ENCODE measurements at regions not wholly inside any gene's neighbourhood (a gene's known extent, or its start where the extent isn't known, plus 50 kb on each side); places are given as distances from the start of the nearest gene placed in this dataset.

DNA sequence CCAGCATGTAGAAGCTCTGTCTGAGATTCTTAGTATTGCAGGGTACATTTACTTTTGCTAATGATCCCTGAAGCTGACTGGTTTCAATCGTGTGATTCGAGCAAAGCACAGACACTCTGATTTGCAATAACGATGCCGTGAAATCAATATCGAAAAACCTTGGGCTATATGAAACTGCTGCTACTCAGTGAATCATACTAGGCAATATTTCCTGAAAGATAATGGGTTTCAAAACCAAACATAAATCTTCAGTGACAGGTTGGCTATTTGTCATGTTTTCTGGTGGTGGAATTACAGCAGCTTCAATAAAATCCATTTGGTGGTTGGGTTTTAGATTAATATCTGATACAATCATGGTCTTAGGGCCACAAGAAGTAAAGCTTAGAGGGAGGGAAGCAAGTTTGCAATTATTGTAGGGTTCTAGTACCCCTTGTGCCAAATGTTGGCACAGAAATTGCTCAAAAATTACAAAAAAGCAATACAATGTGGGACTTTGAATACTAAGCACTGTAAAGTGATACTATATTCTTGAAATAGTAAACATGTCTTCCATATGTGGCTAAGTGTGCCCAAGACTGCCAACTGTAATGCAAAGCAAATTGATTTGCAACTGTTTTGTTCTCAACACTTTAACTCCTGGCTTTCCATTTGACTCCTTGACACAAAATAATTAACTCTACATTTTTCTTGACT is 112.4 kb upstream of the JAZF1 start:
- Histone ChIP-seq H3K27me3 (no peaks in the 10 kb centered on the region), H3K4me3 (no peak overlapping the region), H3K4me1 (no peaks in the 10 kb centered on the region), H3K27ac (no peak overlapping the region), H3K36me3 (no peaks in the 10 kb centered on the region), H3K9me3 (no peaks in the 10 kb centered on the region)
- DNase-seq (no peak), ATAC-seq (no peak)
- intact Hi-C loops (cut with DNase I): no loop called here
- TF ChIP-seq, protein P1, sequence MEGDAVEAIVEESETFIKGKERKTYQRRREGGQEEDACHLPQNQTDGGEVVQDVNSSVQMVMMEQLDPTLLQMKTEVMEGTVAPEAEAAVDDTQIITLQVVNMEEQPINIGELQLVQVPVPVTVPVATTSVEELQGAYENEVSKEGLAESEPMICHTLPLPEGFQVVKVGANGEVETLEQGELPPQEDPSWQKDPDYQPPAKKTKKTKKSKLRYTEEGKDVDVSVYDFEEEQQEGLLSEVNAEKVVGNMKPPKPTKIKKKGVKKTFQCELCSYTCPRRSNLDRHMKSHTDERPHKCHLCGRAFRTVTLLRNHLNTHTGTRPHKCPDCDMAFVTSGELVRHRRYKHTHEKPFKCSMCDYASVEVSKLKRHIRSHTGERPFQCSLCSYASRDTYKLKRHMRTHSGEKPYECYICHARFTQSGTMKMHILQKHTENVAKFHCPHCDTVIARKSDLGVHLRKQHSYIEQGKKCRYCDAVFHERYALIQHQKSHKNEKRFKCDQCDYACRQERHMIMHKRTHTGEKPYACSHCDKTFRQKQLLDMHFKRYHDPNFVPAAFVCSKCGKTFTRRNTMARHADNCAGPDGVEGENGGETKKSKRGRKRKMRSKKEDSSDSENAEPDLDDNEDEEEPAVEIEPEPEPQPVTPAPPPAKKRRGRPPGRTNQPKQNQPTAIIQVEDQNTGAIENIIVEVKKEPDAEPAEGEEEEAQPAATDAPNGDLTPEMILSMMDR (IDR thresholded peaks at IDR 0.05): no peak
- TF ChIP-seq POLR2A (IDR thresholded peaks at IDR 0.05): no peak
- WGBS (ENCODE audit: insufficient coverage, low coverage, low lambda C conversion rate, missing lambda C conversion rate): 57% methylated on average over 5 of the region's 5 CpGs

GRCh38 chr7:28293527-28293835 is 112.9 kb upstream of the JAZF1 start:
- WGBS (ENCODE audit: insufficient coverage, low coverage, low lambda C conversion rate, missing lambda C conversion rate): 60% methylated on average over 1 of the region's 1 CpG
- Histone ChIP-seq H3K36me3 (no peaks in the 10 kb centered on the region), H3K27ac (no peak overlapping the region), H3K9me3 (no peaks in the 10 kb centered on the region), H3K27me3 (no peaks in the 10 kb centered on the region), H3K4me3 (no peak overlapping the region), H3K4me1 (no peaks in the 10 kb centered on the region)
- ATAC-seq: no peak
- intact Hi-C loops (cut with DNase I): no loop called here
- DNase-seq: no peak
- TF ChIP-seq POLR2A (IDR thresholded peaks at IDR 0.05): no peak
- TF ChIP-seq, protein P1 (IDR thresholded peaks at IDR 0.05): no peak

GRCh38 chr7:28296571-28297483 is 115.5 kb upstream of the CREB5 start:
- Histone ChIP-seq H3K36me3 (no peaks in the 10 kb centered on the region), H3K27ac (no peak overlapping the region), H3K4me1 (peaks cover 0 to 24% (median 8%) of the 10 kb centered on the region in 4 donors), H3K9me3 (no peaks in the 10 kb centered on the region), H3K27me3 (no peaks in the 10 kb centered on the region), H3K4me3 (no peak overlapping the region)
- TF ChIP-seq, protein P1 (IDR thresholded peaks at IDR 0.05): peak in 3 of 4 donors; percentile 37 to 57 (median 41)
- TF ChIP-seq POLR2A (IDR thresholded peaks at IDR 0.05): no peak
- ATAC-seq (no peak), DNase-seq (peak in 1 of 3 donors; percentile 30)
- intact Hi-C loops (cut with DNase I): no loop called here
- WGBS (ENCODE audit: insufficient coverage, low coverage, low lambda C conversion rate, missing lambda C conversion rate): 37% methylated on average over 4 of the region's 4 CpGs

GRCh38 chr7:28297801-28298459 is 114.4 kb upstream of the CREB5 start:
- peaks cover 0 to 25% (median 8%) of the 10 kb centered on the region in 4 donors for H3K4me1 ChIP-seq
- H3K4me3 ChIP-seq: no peak overlapping the region
- no peaks in the 10 kb centered on the region for H3K36me3 ChIP-seq
- TF ChIP-seq, protein P1 (IDR thresholded peaks at IDR 0.05): no peak
- no peak for TF ChIP-seq POLR2A (IDR thresholded peaks at IDR 0.05)
- no peak overlapping the region for H3K27ac ChIP-seq
- no peaks in the 10 kb centered on the region for H3K27me3 ChIP-seq
- H3K9me3 ChIP-seq: no peaks in the 10 kb centered on the region
- 52% methylated on average over 4 of the region's 4 CpGs for WGBS (ENCODE audit: insufficient coverage, low coverage, low lambda C conversion rate, missing lambda C conversion rate)
- ATAC-seq: no peak
- no peak for DNase-seq
- intact Hi-C loops (cut with DNase I): no loop called here

All from right lobe of liver (tissue), 6 donors.